ENCODE measurements at regions not wholly inside any gene's neighbourhood (a gene's known extent, or its start where the extent isn't known, plus 50 kb on each side); places are given as distances from the start of the nearest gene placed in this dataset.

DNA sequence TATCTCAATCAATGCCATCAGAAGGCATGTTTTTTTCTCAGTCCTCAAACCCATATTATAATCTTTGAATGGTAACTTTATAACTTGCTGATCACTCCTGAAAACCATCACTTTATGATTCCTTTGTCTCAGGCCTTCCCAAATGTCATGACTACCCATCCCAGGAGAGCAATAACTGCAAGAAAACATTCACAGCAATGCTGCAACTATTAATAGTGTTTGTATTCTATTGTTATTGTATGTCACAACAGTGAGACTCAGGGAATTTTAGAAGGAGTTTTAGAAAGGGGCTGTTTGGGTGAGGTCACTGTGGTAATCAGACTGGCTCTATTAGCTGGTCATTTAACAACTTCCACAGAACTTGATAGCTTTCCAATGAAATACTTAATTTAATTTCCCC is 301.4 kb upstream of the TBX18 start:
- TF ChIP-seq CTCF (conservative IDR thresholded peaks at IDR 0.05): no peak
- Histone ChIP-seq H3T11ph (ENCODE audit: low read length) (no peak overlapping the region), H3K79me2 (ENCODE audit: insufficient read depth, low read length) (no peaks in the 10 kb centered on the region), H3K4me2 (ENCODE audit: insufficient read depth, insufficient read length, low read length) (no peak overlapping the region), H2BK120ac (ENCODE audit: low read depth, low read length, poor library complexity, severe bottlenecking) (no peak overlapping the region), H3K4me1 (ENCODE audit: insufficient read depth, low read length) (no peaks in the 10 kb centered on the region), H3K4ac (ENCODE audit: low read depth, low read length) (no peak overlapping the region), H3K23ac (ENCODE audit: insufficient read length, low read depth, low read length) (no peak overlapping the region), H3K18ac (ENCODE audit: insufficient read length, low read depth, low read length) (no peak overlapping the region), H2BK12ac (ENCODE audit: insufficient read length, low read depth, low read length) (no peak overlapping the region), H4K91ac (ENCODE audit: insufficient read length, low read depth, low read length) (no peak overlapping the region), H2AFZ (ENCODE audit: low read length) (no peak overlapping the region), H2BK20ac (ENCODE audit: low read depth, low read length, poor library complexity, severe bottlenecking) (no peak overlapping the region), H3K9ac (ENCODE audit: extremely low read depth, insufficient read length, low read length) (no peak overlapping the region), H3K23me2 (ENCODE audit: insufficient read length, low read depth, low read length, poor library complexity, severe bottlenecking) (no peaks in the 10 kb centered on the region), H4K20me1 (ENCODE audit: control insufficient read depth, insufficient read depth, insufficient read length) (no peaks in the 10 kb centered on the region), H4K5ac (ENCODE audit: insufficient read length, low read depth, low read length) (no peak overlapping the region), H2AK5ac (ENCODE audit: insufficient read length, low read length) (no peak overlapping the region), H4K8ac (replicated peaks; ENCODE audit: insufficient read length, low read depth, low read length) (no peak overlapping the region), H3K27ac (ENCODE audit: insufficient read length, low read depth, low read length) (no peak overlapping the region), H2BK15ac (ENCODE audit: low read depth, low read length) (no peak overlapping the region), H3K9me3 (ENCODE audit: control insufficient read depth, low read depth, low read length) (no peaks in the 10 kb centered on the region), H3K79me1 (ENCODE audit: insufficient read depth, low read depth, low read length, poor library complexity, severe bottlenecking) (no peaks in the 10 kb centered on the region), H3K56ac (ENCODE audit: insufficient read length, low read depth, low read length) (no peak overlapping the region), H2BK5ac (ENCODE audit: insufficient read length, low read length) (no peak overlapping the region), H3K14ac (ENCODE audit: insufficient read depth, low read length) (no peak overlapping the region), H3K27me3 (ENCODE audit: insufficient read depth, low read length) (no peaks in the 10 kb centered on the region)
- DNase-seq: no peak
- Mint-ChIP-seq H3K27me3 (ENCODE audit: low read depth) (no peaks in the 10 kb centered on the region), H3K27ac (no peak overlapping the region), H3K36me3 (ENCODE audit: insufficient read depth in 1 of 3, low read depth in 3 of 3) (no peaks in the 10 kb centered on the region), H3K4me3 (no peak overlapping the region), H3K4me1 (peaks cover 7% of the 10 kb centered on the region in 2 experiments), H3K9me3 (no peaks in the 10 kb centered on the region)

All from H9 (cell line).